ENCODE measurements at regions not wholly inside any gene's neighbourhood (a gene's known extent, or its start where the extent isn't known, plus 50 kb on each side); places are given as distances from the start of the nearest gene placed in this dataset.

DNA sequence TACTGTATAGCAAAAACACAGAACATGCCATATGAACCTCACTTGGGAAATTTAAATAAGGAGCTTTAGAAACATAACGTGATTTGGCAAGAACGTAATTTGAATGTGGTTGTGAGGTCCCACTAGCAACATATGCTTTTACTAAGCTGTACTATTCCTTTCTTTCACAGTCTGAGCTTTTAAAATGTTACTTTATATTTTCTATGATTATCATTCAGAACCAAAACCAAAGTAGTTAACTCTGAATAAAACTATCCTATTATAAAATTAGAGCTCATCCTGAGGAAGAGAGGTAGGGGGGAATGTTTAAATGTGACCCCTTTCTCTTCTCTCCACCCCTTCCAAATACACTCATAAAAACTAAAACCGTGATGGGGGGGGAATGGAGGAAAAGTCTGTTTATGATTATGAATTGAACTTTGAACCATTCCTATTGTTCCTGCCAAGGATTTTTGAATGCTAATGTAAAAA lies 435.7 kb downstream of the NFIB start:
- no peak overlapping the region for H3K27ac ChIP-seq (ENCODE audit: insufficient read depth, low read length)
- no peak overlapping the region for H3K9ac ChIP-seq (ENCODE audit: insufficient read depth, low read length)
- H4K20me1 ChIP-seq (ENCODE audit: control insufficient read depth, extremely low read depth, insufficient read depth, low read length): no peaks in the 10 kb centered on the region
- no peaks in the 10 kb centered on the region for H3K9me3 ChIP-seq (ENCODE audit: control insufficient read depth, insufficient read depth, low read depth, low read length)
- H3K27me3 ChIP-seq (ENCODE audit: control insufficient read depth, insufficient read depth, low read length): no peaks in the 10 kb centered on the region
- TF ChIP-seq EZH2 (IDR thresholded peaks at IDR 0.05; ENCODE audit: low read length, missing control alignments): no peak
- TF ChIP-seq, protein P1, sequence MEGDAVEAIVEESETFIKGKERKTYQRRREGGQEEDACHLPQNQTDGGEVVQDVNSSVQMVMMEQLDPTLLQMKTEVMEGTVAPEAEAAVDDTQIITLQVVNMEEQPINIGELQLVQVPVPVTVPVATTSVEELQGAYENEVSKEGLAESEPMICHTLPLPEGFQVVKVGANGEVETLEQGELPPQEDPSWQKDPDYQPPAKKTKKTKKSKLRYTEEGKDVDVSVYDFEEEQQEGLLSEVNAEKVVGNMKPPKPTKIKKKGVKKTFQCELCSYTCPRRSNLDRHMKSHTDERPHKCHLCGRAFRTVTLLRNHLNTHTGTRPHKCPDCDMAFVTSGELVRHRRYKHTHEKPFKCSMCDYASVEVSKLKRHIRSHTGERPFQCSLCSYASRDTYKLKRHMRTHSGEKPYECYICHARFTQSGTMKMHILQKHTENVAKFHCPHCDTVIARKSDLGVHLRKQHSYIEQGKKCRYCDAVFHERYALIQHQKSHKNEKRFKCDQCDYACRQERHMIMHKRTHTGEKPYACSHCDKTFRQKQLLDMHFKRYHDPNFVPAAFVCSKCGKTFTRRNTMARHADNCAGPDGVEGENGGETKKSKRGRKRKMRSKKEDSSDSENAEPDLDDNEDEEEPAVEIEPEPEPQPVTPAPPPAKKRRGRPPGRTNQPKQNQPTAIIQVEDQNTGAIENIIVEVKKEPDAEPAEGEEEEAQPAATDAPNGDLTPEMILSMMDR (conservative IDR thresholded peaks at IDR 0.05 in 1 of 2, IDR thresholded peaks at IDR 0.05 in 1 of 2; ENCODE audit: low read depth in 1 of 2, low read length in 2 of 2): no peak
- no peak overlapping the region for H2AFZ ChIP-seq (ENCODE audit: low read length)
- no peak for DNase-seq (ENCODE audit: low read depth in 2 of 2)
- no peaks in the 10 kb centered on the region for H3K79me2 ChIP-seq (ENCODE audit: control insufficient read depth, insufficient read depth, low read length)
- no peak overlapping the region for H3K4me3 ChIP-seq (replicated peaks in 1 of 4; ENCODE audit: control extremely low read depth in 1 of 4, insufficient read depth in 1 of 4, low read depth in 3 of 4, low read length in 4 of 4)
- H3K4me1 ChIP-seq (ENCODE audit: control insufficient read depth, extremely low read depth, insufficient read depth, low read length): no peaks in the 10 kb centered on the region
- no peak overlapping the region for H3K4me2 ChIP-seq (ENCODE audit: extremely low read depth, insufficient read depth, low read length)
- no peaks in the 10 kb centered on the region for H3K36me3 ChIP-seq (ENCODE audit: control insufficient read depth, insufficient read depth, low read length)

DNA sequence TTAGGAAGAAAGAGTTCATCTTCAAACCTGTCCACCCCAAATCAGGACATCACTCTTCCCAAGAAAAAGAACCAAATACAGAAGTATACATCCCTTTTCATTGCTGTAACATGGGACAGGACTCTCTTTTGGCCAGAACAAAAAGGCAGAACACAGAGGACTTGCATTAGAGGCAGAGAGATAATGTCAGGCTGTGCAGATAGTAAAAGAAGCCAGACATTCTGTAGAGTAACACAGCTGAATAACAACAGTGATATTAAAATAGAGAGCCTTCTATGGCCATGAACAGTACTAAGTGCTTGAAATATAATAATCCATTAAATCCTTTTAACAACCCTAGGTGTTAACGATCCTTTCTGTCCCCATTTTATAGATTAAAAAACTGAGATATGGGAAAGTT lies 437.2 kb downstream of the NFIB start:
- Histone ChIP-seq H4K20me1 (ENCODE audit: control insufficient read depth, extremely low read depth, insufficient read depth, low read length) (no peaks in the 10 kb centered on the region), H3K4me3 (replicated peaks in 1 of 4; ENCODE audit: control extremely low read depth in 1 of 4, insufficient read depth in 1 of 4, low read depth in 3 of 4, low read length in 4 of 4) (no peak overlapping the region), H3K4me1 (ENCODE audit: control insufficient read depth, extremely low read depth, insufficient read depth, low read length) (no peaks in the 10 kb centered on the region), H3K27ac (ENCODE audit: insufficient read depth, low read length) (no peak overlapping the region), H3K36me3 (ENCODE audit: control insufficient read depth, insufficient read depth, low read length) (no peaks in the 10 kb centered on the region), H2AFZ (ENCODE audit: low read length) (no peak overlapping the region), H3K9ac (ENCODE audit: insufficient read depth, low read length) (no peak overlapping the region), H3K4me2 (ENCODE audit: extremely low read depth, insufficient read depth, low read length) (no peak overlapping the region), H3K9me3 (ENCODE audit: control insufficient read depth, insufficient read depth, low read depth, low read length) (no peaks in the 10 kb centered on the region), H3K79me2 (ENCODE audit: control insufficient read depth, insufficient read depth, low read length) (no peaks in the 10 kb centered on the region), H3K27me3 (ENCODE audit: control insufficient read depth, insufficient read depth, low read length) (no peaks in the 10 kb centered on the region)
- DNase-seq (ENCODE audit: low read depth in 2 of 2): no peak
- TF ChIP-seq EZH2 (IDR thresholded peaks at IDR 0.05; ENCODE audit: low read length, missing control alignments): no peak
- TF ChIP-seq, protein P1 (conservative IDR thresholded peaks at IDR 0.05 in 1 of 2, IDR thresholded peaks at IDR 0.05 in 1 of 2; ENCODE audit: low read depth in 1 of 2, low read length in 2 of 2): no peak

DNA sequence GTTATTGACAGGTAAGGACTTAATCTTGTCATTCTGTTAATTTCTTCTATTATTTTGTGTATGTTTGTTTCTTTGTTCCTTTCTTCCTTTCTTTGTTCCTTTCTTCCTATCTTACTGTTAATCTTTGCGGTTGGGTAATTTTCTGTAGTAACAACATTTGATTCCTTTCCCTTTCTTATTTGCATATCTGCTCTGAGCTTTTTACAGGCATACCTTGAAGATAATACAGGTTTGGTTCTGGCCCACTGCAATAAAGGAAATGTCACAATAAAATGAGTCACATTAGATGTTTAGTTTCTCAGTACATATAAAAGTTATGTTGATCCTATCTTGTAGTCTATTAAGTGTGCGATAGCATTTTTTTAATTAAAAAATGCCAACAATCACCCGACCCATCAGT lies 440.7 kb downstream of the NFIB start:
- TF ChIP-seq, protein P1 (conservative IDR thresholded peaks at IDR 0.05 in 1 of 2, IDR thresholded peaks at IDR 0.05 in 1 of 2; ENCODE audit: low read depth in 1 of 2, low read length in 2 of 2): no peak
- TF ChIP-seq EZH2 (IDR thresholded peaks at IDR 0.05; ENCODE audit: low read length, missing control alignments): no peak
- H2AFZ ChIP-seq (ENCODE audit: low read length): no peak overlapping the region
- no peak overlapping the region for H3K27ac ChIP-seq (ENCODE audit: insufficient read depth, low read length)
- no peak overlapping the region for H3K4me2 ChIP-seq (ENCODE audit: extremely low read depth, insufficient read depth, low read length)
- H3K4me1 ChIP-seq (ENCODE audit: control insufficient read depth, extremely low read depth, insufficient read depth, low read length): no peaks in the 10 kb centered on the region
- no peaks in the 10 kb centered on the region for H3K9me3 ChIP-seq (ENCODE audit: control insufficient read depth, insufficient read depth, low read depth, low read length)
- no peak overlapping the region for H3K9ac ChIP-seq (ENCODE audit: insufficient read depth, low read length)
- H3K27me3 ChIP-seq (ENCODE audit: control insufficient read depth, insufficient read depth, low read length): no peaks in the 10 kb centered on the region
- H4K20me1 ChIP-seq (ENCODE audit: control insufficient read depth, extremely low read depth, insufficient read depth, low read length): no peaks in the 10 kb centered on the region
- no peaks in the 10 kb centered on the region for H3K36me3 ChIP-seq (ENCODE audit: control insufficient read depth, insufficient read depth, low read length)
- H3K79me2 ChIP-seq (ENCODE audit: control insufficient read depth, insufficient read depth, low read length): no peaks in the 10 kb centered on the region
- DNase-seq (ENCODE audit: low read depth in 2 of 2): no peak
- H3K4me3 ChIP-seq (replicated peaks in 1 of 4; ENCODE audit: control extremely low read depth in 1 of 4, insufficient read depth in 1 of 4, low read depth in 3 of 4, low read length in 4 of 4): no peak overlapping the region
